ENCODE measurements at regions not wholly inside any gene's neighbourhood (a gene's known extent, or its start where the extent isn't known, plus 50 kb on each side); places are given as distances from the start of the nearest gene placed in this dataset.

DNA sequence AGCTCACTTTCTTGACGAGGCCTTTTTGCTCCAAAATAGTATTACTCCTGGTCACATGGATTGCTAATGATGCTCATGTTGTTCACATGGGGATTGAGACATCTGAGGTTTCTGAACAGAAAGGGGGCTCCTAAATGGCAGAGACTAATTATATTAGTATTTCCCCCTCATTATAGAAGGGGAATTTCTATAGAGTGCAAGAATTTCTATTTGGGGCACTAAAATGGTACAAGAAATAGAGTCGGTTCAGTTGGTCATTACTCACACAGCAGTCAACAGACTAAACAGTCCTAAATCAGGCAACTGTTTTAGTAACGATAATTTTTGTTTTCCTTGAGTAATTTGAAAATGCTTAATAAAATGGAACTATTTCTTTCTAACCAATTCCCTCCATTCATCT lies 108.9 kb downstream of the DACT1 start:
- TF ChIP-seq, protein P1, sequence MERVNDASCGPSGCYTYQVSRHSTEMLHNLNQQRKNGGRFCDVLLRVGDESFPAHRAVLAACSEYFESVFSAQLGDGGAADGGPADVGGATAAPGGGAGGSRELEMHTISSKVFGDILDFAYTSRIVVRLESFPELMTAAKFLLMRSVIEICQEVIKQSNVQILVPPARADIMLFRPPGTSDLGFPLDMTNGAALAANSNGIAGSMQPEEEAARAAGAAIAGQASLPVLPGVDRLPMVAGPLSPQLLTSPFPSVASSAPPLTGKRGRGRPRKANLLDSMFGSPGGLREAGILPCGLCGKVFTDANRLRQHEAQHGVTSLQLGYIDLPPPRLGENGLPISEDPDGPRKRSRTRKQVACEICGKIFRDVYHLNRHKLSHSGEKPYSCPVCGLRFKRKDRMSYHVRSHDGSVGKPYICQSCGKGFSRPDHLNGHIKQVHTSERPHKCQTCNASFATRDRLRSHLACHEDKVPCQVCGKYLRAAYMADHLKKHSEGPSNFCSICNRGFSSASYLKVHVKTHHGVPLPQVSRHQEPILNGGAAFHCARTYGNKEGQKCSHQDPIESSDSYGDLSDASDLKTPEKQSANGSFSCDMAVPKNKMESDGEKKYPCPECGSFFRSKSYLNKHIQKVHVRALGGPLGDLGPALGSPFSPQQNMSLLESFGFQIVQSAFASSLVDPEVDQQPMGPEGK (CRISPR knock-in tag; IDR thresholded peaks at IDR 0.05; ENCODE audit: borderline replicate concordance) = no peak
- no peak for TF ChIP-seq ESRRG (CRISPR knock-in tag; IDR thresholded peaks at IDR 0.05)
- TF ChIP-seq ZNF8 (CRISPR knock-in tag; IDR thresholded peaks at IDR 0.05) = no peak
